ENCODE measurements at regions not wholly inside any gene's neighbourhood (a gene's known extent, or its start where the extent isn't known, plus 50 kb on each side); places are given as distances from the start of the nearest gene placed in this dataset.
"Not testable (repeated sequence)": the region's sequence is repeated elsewhere in the genome, so short reads cannot be mapped to it uniquely, and the experiment has no call there.

DNA sequence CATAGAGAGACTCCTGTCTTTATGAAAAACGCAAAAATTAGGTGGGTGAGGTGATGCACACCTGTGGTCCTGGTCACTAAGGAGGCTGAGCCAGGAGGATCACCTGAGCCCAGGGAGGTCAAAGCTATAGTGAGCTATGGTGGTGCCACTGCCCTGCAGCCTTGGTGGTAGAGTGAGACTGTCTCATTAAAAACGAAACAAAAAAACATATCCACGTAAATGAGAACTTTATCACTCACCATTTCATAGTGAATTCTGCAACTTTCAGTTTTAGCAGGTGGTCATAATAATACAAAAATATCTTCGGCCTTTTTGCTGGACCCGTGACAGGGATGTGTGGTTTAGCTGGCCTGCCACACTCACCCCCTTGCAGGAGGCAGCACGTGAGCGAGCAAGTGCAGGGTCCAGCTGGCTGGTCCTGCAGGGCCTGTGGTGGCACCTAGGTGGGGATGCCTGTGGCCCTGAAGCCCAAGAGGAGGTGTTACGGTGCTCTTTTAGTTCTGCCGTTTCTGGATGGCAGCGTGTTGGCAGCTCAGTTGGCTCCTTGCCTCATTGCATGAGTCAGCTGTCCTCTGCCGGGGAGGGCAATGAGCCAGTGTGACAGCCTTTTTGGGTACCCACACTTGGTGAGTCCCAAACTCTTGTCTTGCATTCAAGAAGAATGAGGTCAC, 1330.7 kb upstream of the TMEM132C start:
- Histone ChIP-seq H3K4me1 (ENCODE audit: control insufficient read depth in 2 of 2, insufficient read depth in 2 of 2, low read length in 2 of 2) (no peaks in the 10 kb centered on the region), H3K9me3 (ENCODE audit: control insufficient read depth in 2 of 2, low read length in 2 of 2) (no peaks in the 10 kb centered on the region), H3K9ac (ENCODE audit: low read depth in 1 of 2, low read length in 2 of 2) (no peak overlapping the region), H3K4me3 (ENCODE audit: low read length in 2 of 2) (no peak overlapping the region), H3K27ac (ENCODE audit: low read depth in 2 of 2, low read length in 2 of 2) (no peak overlapping the region), H3K27me3 (ENCODE audit: control insufficient read depth in 2 of 2, insufficient read depth in 2 of 2, low read length in 2 of 2) (no peaks in the 10 kb centered on the region), H3K36me3 (ENCODE audit: control insufficient read depth in 2 of 2, insufficient read depth in 2 of 2, low read length in 2 of 2) (no peaks in the 10 kb centered on the region)

DNA sequence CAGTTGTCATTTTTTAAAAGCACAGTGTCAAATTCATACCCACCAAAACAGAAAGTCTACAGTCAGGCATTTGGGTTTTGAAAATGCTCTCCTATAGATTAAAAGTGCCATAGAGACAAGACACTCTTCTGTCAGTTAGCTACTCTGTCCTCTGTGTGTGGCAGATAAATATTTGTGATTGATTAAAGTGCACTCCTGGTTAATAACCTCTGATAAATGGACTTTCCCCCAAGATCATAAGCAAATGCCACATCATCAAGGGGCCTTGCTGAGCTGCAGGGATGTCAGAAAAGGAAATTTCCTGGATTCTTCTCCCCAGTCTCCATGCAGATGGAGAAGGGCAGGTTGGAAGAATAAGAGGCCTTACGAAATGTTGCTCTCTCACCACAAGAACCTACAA, 1329.5 kb upstream of the TMEM132C start:
- Histone ChIP-seq H3K27me3 (ENCODE audit: control insufficient read depth in 2 of 2, insufficient read depth in 2 of 2, low read length in 2 of 2) (no peaks in the 10 kb centered on the region), H3K27ac (ENCODE audit: low read depth in 2 of 2, low read length in 2 of 2) (no peak overlapping the region)

GRCh38 chr12:126944684-126945083, 1322.3 kb upstream of the TMEM132C start:
- no peaks in the 10 kb centered on the region for H3K9me3 ChIP-seq (ENCODE audit: control insufficient read depth in 2 of 2, low read length in 2 of 2)
- H3K36me3 ChIP-seq (ENCODE audit: control insufficient read depth in 2 of 2, insufficient read depth in 2 of 2, low read length in 2 of 2) = no peaks in the 10 kb centered on the region
- H3K27me3 ChIP-seq (ENCODE audit: control insufficient read depth in 2 of 2, insufficient read depth in 2 of 2, low read length in 2 of 2) = no peaks in the 10 kb centered on the region
- no peak overlapping the region for H3K9ac ChIP-seq (ENCODE audit: low read depth in 1 of 2, low read length in 2 of 2)
- no peaks in the 10 kb centered on the region for H3K4me1 ChIP-seq (ENCODE audit: control insufficient read depth in 2 of 2, insufficient read depth in 2 of 2, low read length in 2 of 2)
- no peak overlapping the region for H3K27ac ChIP-seq (ENCODE audit: low read depth in 2 of 2, low read length in 2 of 2)
- H3K4me3 ChIP-seq (ENCODE audit: low read length in 2 of 2) = no peak overlapping the region

More for the DNA sequence above, 1329.5 kb upstream of the TMEM132C start:
- H3K4me3 ChIP-seq (ENCODE audit: low read length in 2 of 2) = no peak overlapping the region
- H3K9ac ChIP-seq (ENCODE audit: low read depth in 1 of 2, low read length in 2 of 2) = no peak overlapping the region
- H3K9me3 ChIP-seq (ENCODE audit: control insufficient read depth in 2 of 2, low read length in 2 of 2) = no peaks in the 10 kb centered on the region
- H3K4me1 ChIP-seq (ENCODE audit: control insufficient read depth in 2 of 2, insufficient read depth in 2 of 2, low read length in 2 of 2) = no peaks in the 10 kb centered on the region
- H3K36me3 ChIP-seq (ENCODE audit: control insufficient read depth in 2 of 2, insufficient read depth in 2 of 2, low read length in 2 of 2) = no peaks in the 10 kb centered on the region

- not testable (repeated sequence) for H3K27me3 ChIP-seq (ENCODE audit: control insufficient read depth in 2 of 2, insufficient read depth in 2 of 2, low read length in 2 of 2); H3K4me3 ChIP-seq (ENCODE audit: low read length in 2 of 2); H3K36me3 ChIP-seq (ENCODE audit: control insufficient read depth in 2 of 2, insufficient read depth in 2 of 2, low read length in 2 of 2); H3K27ac ChIP-seq (ENCODE audit: low read depth in 2 of 2, low read length in 2 of 2); H3K9me3 ChIP-seq (ENCODE audit: control insufficient read depth in 2 of 2, low read length in 2 of 2); H3K9ac ChIP-seq (ENCODE audit: low read depth in 1 of 2, low read length in 2 of 2); H3K4me1 ChIP-seq (ENCODE audit: control insufficient read depth in 2 of 2, insufficient read depth in 2 of 2, low read length in 2 of 2)
These were observed 1320.0 kb upstream of the TMEM132C start for GRCh38 chr12:126946958-126947357.

DNA sequence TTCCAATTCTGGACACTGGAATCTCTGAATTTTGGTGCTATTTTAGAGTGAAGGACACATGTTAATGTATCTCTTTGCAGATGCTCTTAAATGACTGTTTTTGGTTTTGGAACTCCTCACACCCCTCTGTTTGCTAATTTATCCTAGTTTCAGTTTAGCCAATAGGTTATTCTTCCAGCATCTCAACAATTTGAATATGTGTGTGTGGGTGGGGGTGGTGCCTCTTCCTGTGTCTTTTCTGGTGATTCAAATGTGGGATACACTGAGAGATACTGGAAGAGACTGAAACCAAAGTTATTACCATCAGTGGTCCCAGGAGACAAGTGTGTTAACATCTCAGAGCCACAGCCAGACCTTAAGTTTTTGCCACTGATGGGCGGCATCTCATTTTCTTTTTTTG, 1317.4 kb upstream of the TMEM132C start:
- Histone ChIP-seq H3K9ac (ENCODE audit: low read depth in 1 of 2, low read length in 2 of 2) (no peak overlapping the region), H3K4me3 (ENCODE audit: low read length in 2 of 2) (no peak overlapping the region), H3K36me3 (ENCODE audit: control insufficient read depth in 2 of 2, insufficient read depth in 2 of 2, low read length in 2 of 2) (no peaks in the 10 kb centered on the region), H3K27ac (ENCODE audit: low read depth in 2 of 2, low read length in 2 of 2) (no peak overlapping the region), H3K4me1 (ENCODE audit: control insufficient read depth in 2 of 2, insufficient read depth in 2 of 2, low read length in 2 of 2) (no peaks in the 10 kb centered on the region), H3K9me3 (ENCODE audit: control insufficient read depth in 2 of 2, low read length in 2 of 2) (no peaks in the 10 kb centered on the region), H3K27me3 (ENCODE audit: control insufficient read depth in 2 of 2, insufficient read depth in 2 of 2, low read length in 2 of 2) (no peaks in the 10 kb centered on the region)

- H3K9me3 ChIP-seq (ENCODE audit: control insufficient read depth in 2 of 2, low read length in 2 of 2) = no peaks in the 10 kb centered on the region
- H3K36me3 ChIP-seq (ENCODE audit: control insufficient read depth in 2 of 2, insufficient read depth in 2 of 2, low read length in 2 of 2) = no peaks in the 10 kb centered on the region
- H3K4me3 ChIP-seq (ENCODE audit: low read length in 2 of 2) = no peak overlapping the region
- no peak overlapping the region for H3K9ac ChIP-seq (ENCODE audit: low read depth in 1 of 2, low read length in 2 of 2)
- H3K4me1 ChIP-seq (ENCODE audit: control insufficient read depth in 2 of 2, insufficient read depth in 2 of 2, low read length in 2 of 2) = no peaks in the 10 kb centered on the region
- H3K27ac ChIP-seq (ENCODE audit: low read depth in 2 of 2, low read length in 2 of 2) = no peak overlapping the region
- H3K27me3 ChIP-seq (ENCODE audit: control insufficient read depth in 2 of 2, insufficient read depth in 2 of 2, low read length in 2 of 2) = no peaks in the 10 kb centered on the region
These were observed 1316.7 kb upstream of the TMEM132C start for GRCh38 chr12:126950266-126950665.

DNA sequence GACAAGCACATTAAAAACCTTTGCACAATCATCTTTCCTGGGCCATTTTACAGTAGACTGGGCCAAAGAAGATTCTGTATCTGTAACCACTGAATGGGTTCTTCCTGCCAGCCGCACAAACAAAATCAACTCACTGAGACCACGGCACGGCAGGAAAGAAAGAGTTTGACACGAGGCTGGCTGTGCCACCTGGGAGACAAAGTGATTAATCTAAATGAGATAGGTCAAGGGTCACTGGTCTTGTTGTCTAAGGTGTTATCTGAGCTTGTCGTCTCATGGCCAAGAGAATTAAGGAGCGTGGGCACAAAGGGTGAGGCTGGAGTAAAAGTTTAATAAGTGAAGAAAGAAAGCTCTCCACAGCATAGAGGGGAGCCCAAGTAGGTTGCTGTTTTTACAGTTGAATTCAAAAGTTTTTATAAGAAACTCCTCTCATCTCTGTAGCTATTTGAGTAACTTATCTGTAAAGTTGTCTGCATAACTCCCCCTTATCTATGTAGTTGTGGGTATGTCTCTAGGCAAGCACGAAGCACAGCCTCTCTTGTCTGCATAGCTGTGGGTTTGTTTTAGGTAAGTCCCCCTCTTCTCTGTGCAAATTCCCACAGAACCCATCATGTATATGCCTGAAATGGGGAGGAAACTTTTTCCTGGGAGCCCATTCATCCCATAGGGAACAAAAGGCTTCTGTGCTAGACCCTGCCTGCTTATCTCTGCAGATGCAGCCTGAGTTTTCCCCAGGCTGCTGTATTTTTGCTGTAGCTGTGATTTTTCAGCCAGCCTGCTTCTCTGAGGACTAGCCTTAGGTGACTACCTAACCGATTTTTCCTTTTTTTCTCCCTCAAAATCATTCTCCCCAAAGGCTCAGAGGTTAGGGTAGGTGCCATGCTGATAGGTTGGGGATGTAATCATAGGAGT, 1314.6 kb upstream of the TMEM132C start:
- H3K27me3 ChIP-seq (ENCODE audit: control insufficient read depth in 2 of 2, insufficient read depth in 2 of 2, low read length in 2 of 2) = no peaks in the 10 kb centered on the region
- H3K27ac ChIP-seq (ENCODE audit: low read depth in 2 of 2, low read length in 2 of 2) = no peak overlapping the region
- H3K4me1 ChIP-seq (ENCODE audit: control insufficient read depth in 2 of 2, insufficient read depth in 2 of 2, low read length in 2 of 2) = no peaks in the 10 kb centered on the region
- no peak overlapping the region for H3K9ac ChIP-seq (ENCODE audit: low read depth in 1 of 2, low read length in 2 of 2)
- H3K9me3 ChIP-seq (ENCODE audit: control insufficient read depth in 2 of 2, low read length in 2 of 2) = no peaks in the 10 kb centered on the region
- no peak overlapping the region for H3K4me3 ChIP-seq (ENCODE audit: low read length in 2 of 2)
- no peaks in the 10 kb centered on the region for H3K36me3 ChIP-seq (ENCODE audit: control insufficient read depth in 2 of 2, insufficient read depth in 2 of 2, low read length in 2 of 2)

DNA sequence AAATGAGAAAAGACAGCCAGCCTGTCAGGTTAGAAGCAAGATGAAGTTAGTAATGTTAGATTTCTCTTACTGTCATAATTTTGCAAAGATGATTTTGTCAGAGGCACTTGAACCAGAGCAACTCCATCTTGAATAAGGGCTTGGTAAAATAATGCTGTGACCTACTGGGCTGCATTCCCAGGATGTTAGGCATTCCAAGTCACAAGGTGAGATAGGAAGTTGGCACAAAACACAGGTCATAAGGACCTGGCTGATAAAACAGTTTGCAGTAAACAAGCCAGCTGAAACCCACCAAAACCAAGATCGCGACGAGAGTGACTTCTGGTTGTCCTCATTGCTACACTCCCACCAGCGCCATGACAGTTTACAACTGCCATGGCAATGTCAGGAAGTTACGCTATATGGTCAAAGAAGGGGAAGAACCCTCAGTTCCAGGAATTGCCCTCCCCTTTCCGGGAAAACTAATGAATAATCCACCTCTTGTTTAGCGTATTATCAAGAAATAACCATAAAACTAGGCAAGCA, 1313.5 kb upstream of the TMEM132C start:
- H3K27me3 ChIP-seq (ENCODE audit: control insufficient read depth in 2 of 2, insufficient read depth in 2 of 2, low read length in 2 of 2) = no peaks in the 10 kb centered on the region
- H3K27ac ChIP-seq (ENCODE audit: low read depth in 2 of 2, low read length in 2 of 2) = no peak overlapping the region
- H3K9me3 ChIP-seq (ENCODE audit: control insufficient read depth in 2 of 2, low read length in 2 of 2) = no peaks in the 10 kb centered on the region
- H3K9ac ChIP-seq (ENCODE audit: low read depth in 1 of 2, low read length in 2 of 2) = no peak overlapping the region
- no peaks in the 10 kb centered on the region for H3K36me3 ChIP-seq (ENCODE audit: control insufficient read depth in 2 of 2, insufficient read depth in 2 of 2, low read length in 2 of 2)
- no peaks in the 10 kb centered on the region for H3K4me1 ChIP-seq (ENCODE audit: control insufficient read depth in 2 of 2, insufficient read depth in 2 of 2, low read length in 2 of 2)
- no peak overlapping the region for H3K4me3 ChIP-seq (ENCODE audit: low read length in 2 of 2)

DNA sequence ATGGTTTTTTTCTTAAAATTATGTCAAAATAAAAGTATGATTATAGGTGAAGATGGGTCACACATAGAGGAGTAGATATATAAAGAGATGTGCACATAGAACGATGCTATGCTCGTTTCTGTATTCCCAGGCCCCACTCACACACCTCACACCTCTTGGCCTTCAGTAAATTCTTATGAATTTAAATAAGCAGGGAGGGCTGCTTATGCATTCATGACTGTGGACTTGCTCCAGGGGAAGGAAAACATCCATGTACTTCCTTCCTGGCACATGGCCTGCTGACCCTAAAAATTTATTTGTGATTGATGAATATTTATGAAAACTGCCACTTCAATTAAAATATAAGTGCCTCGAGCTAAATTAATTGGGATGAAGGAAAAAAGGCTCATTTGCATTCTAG, 1306.7 kb upstream of the TMEM132C start:
- H3K4me3 ChIP-seq (ENCODE audit: low read length in 2 of 2) = no peak overlapping the region
- no peak overlapping the region for H3K9ac ChIP-seq (ENCODE audit: low read depth in 1 of 2, low read length in 2 of 2)
- H3K27me3 ChIP-seq (ENCODE audit: control insufficient read depth in 2 of 2, insufficient read depth in 2 of 2, low read length in 2 of 2) = no peaks in the 10 kb centered on the region
- no peak overlapping the region for H3K27ac ChIP-seq (ENCODE audit: low read depth in 2 of 2, low read length in 2 of 2)
- H3K36me3 ChIP-seq (ENCODE audit: control insufficient read depth in 2 of 2, insufficient read depth in 2 of 2, low read length in 2 of 2) = no peaks in the 10 kb centered on the region
- H3K9me3 ChIP-seq (ENCODE audit: control insufficient read depth in 2 of 2, low read length in 2 of 2) = no peaks in the 10 kb centered on the region
- H3K4me1 ChIP-seq (ENCODE audit: control insufficient read depth in 2 of 2, insufficient read depth in 2 of 2, low read length in 2 of 2) = no peaks in the 10 kb centered on the region

- Histone ChIP-seq H3K4me3 (ENCODE audit: low read length in 2 of 2) (no peak overlapping the region), H3K36me3 (ENCODE audit: control insufficient read depth in 2 of 2, insufficient read depth in 2 of 2, low read length in 2 of 2) (no peaks in the 10 kb centered on the region), H3K9ac (ENCODE audit: low read depth in 1 of 2, low read length in 2 of 2) (no peak overlapping the region), H3K27me3 (ENCODE audit: control insufficient read depth in 2 of 2, insufficient read depth in 2 of 2, low read length in 2 of 2) (no peaks in the 10 kb centered on the region), H3K9me3 (ENCODE audit: control insufficient read depth in 2 of 2, low read length in 2 of 2) (no peaks in the 10 kb centered on the region), H3K4me1 (ENCODE audit: control insufficient read depth in 2 of 2, insufficient read depth in 2 of 2, low read length in 2 of 2) (no peaks in the 10 kb centered on the region), H3K27ac (ENCODE audit: low read depth in 2 of 2, low read length in 2 of 2) (no peak overlapping the region)
These were observed 1306.3 kb upstream of the TMEM132C start for GRCh38 chr12:126960709-126961108.
